CD4-positive, alpha-beta T cell treated with Interleukin-15 for 4 hours (primary cell): ENCODE measurements at regions not wholly inside any gene's neighbourhood (a gene's known extent, or its start where the extent isn't known, plus 50 kb on each side); places are given as distances from the start of the nearest gene placed in this dataset.

Experiments used
- DNase-seq: peaks from one replicate; pipeline ENCODE4 v3.0.0-alpha.2; 2020; ENCODE audit warnings: low spot score

DNA sequence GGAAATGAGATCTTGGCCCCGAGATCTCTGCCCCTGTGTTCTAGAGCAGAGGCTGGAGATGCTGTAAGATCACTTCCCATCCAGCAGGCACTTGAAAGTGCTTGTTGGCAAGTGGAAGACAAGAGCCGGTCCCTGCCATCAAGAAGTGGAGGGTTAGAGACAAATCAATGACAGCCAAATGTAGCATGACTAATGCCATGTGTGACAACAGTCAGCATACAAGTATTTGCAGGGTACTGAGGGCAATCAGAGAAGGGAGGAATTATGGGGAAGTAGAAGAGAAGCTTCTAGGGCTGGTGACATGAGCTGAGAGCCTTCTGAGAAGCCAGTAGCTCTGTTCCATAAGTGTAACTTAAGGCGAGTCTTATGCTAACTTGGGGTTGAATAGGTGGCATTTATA is 58.6 kb downstream of the TMEM17 start:
- DNase-seq: no peak

DNA sequence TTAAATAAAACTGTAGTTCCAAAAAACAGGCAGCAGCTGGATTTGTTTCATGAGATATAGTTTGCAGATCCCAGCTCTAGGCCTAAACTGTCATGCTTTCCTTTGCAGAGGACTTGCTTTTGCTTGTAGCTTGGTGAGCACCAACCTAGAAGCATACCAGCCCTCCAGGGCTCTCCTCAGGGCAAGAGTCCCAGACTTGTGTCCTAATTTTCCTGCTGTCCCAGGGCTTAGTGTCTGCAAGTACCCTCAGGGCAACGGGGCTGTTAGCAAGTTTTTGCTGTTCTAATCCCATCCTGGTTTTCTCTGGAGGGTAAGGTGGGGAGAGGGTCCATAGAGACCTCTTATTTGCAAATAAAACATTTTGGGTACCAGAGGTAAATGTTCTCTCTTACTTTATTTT is 59.5 kb downstream of the TMEM17 start:
- no peak for DNase-seq

GRCh38 chr2:62443886-62444285 is 62.1 kb downstream of the TMEM17 start:
- DNase-seq: no peak

- DNase-seq: no peak
Observed at GRCh38 chr2:62443471-62443870, 62.5 kb downstream of the TMEM17 start.

- no peak for DNase-seq
Observed at GRCh38 chr2:62441824-62442223, 64.2 kb downstream of the TMEM17 start.

DNA sequence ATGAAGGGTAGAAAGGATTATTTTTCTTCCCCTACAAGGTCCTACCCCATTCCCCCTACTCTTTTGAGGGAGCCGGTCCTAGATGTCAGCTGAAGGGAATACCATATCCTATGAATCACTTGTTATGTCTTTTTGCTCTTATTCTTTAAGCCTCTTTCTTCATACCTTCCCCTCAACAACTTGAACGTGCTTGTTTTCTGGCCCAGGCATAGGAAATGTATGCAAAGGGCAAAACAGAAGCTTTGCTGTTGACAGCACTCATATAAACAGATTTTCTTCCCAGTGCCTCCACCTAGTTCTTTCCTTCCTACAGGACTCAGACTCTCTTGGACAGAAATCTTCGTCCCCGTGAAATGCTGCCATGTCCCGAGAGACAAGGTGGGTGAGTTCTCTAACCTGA is 64.6 kb downstream of the TMEM17 start:
- no peak for DNase-seq

- DNase-seq: no peak
Observed at GRCh38 chr2:62440281-62440946, 65.6 kb downstream of the TMEM17 start.

DNA sequence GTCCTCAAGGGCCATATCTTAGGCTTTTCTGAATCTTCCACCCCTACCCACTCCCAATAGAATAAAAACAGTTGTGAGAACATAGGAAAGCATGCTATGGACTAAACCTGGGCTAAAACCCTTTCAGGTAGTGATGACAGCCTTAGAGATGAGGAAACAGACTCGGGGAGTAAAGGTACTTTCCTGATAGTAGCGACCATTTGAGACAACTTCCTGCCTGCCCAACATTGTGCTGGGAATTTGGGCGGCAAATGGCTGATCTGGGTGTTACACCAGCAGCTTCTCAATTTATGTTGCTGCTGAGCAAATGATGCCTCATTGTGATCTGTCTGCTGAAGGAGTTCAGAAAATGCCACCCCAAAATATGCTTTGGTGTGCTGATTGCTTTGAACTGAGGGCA is 66.6 kb downstream of the TMEM17 start:
- no peak for DNase-seq

DNA sequence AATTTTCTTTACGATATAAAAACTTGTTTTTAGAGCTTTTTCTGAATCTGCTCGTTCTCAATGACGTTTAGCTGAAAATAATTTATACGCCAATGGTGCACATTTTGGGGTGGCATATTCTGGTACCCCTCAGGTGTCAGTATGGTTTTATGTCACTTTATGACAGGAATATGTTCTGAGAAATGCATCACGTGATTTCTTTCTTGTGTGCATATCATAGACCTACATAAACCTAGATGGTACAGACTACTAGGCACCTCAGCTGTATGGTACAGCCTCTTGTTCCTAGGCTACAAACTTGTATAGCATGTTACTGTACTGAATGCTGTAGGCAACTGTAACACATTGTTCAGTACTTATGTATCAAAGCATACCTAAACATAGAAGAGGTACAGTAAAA is 68.2 kb downstream of the TMEM17 start:
- DNase-seq: no peak

GRCh38 chr2:62435720-62436119 is 70.3 kb downstream of the TMEM17 start:
- DNase-seq: no peak

DNA sequence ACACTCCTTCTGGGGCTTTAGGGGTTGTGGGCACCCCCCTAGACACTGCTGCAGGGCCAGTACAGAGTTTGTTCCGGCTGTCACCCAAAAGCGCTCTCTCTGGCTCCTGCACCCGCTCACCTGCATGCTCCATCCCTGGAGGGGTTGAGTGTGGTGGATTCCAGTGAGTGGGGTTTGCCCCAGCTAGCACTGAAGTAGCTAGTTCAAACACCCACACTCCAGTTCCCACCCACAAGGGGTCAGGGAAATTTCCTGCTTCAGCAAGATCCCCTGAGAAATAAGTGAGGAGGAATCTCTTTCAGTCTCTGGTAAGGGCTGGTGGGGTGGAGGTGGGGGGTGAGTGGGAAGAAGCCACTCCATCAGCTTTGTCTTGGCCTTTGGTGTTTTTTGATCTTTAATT is 73.6 kb downstream of the TMEM17 start:
- DNase-seq: no peak

GRCh38 chr2:62431512-62431911 is 74.5 kb downstream of the TMEM17 start:
- no peak for DNase-seq

DNA sequence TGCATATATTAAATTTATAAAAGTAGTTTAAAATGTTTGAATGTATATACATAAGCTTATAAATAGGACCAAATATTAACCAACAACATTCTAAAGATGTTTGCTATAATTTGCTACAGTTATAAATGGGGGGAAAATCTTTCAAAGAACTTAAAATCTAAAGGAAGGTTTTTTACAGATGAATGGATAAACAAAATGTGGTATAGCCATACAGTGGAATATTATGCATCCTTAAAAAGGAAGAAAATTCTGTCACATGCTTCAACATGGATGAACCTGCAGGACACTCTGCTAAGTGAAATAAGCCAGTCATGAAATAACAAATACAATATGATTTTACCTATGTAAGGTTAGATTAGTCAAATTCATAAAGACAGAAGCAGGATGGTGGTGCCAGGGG is 75.8 kb downstream of the TMEM17 start:
- no peak for DNase-seq

GRCh38 chr2:62427146-62427545 is 78.8 kb downstream of the TMEM17 start:
- DNase-seq: no peak

GRCh38 chr2:62426154-62426912 is 79.7 kb downstream of the TMEM17 start:
- DNase-seq: no peak

DNA sequence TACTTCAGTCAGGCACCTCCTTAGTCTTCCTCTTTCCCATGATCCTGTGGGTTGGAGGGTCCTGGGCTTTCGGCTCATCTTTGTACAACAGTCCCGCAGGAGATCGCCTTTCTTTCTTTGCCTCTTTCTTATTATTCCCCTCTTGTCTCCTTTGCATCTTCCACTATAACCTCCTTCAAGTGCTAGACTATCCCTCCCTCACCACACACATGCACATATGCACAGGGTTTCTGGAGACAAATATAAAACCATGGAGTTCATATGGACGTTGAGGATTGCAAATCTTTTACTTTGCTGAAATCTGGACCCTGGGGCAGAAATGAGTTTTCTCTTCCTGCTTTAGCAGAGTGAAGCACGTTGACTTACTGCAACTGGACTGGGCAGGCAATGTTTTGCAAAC is 80.3 kb downstream of the TMEM17 start:
- no peak for DNase-seq

GRCh38 chr2:62424899-62425298 is 81.1 kb downstream of the TMEM17 start:
- no peak for DNase-seq

DNA sequence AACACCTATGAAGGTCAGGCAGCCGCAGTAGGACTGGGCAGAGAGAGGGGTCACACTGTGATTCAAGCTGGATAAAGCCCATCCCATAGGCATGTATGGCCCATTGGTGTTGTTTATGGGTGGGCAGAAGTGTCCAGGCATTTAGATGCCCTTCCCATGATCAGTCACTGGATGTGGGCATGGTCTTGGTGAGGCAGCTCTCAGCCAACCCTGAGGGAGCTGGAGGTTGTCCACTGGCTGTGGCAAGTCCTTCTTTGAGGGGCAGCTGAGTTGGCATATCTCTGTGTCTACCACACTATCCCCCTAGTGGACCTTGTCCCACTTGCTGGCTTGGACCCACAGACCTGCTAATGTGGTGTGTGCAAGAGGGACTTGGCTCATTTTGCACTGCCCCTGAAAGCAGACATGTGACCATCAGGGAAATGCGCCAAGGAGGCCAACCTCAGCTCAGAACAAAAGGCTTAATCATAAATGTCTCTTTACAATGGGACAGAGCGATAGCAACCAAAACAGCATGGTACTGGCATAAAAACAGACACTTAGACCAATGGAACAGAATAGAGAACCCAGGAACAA is 82.0 kb downstream of the TMEM17 start:
- no peak for DNase-seq

DNA sequence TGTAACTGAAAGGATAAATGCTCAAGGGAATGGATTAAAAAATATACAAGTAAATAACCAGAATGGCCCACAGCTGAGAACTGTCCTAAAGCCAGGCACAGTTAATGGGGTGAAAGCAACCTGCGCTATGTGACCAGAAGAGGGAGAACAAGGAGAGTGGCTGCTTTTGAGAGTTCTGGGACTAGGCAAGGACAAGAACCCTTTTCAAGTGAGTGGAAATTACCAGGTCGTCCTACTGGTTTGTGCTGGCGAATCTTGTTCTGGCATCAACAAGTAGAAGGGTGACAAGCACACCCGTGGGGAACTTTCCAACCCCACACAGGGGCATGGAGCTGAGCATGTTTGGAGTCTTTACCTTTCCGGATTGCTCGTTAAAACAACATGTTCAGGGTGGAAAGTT is 82.8 kb downstream of the TMEM17 start:
- no peak for DNase-seq

DNA sequence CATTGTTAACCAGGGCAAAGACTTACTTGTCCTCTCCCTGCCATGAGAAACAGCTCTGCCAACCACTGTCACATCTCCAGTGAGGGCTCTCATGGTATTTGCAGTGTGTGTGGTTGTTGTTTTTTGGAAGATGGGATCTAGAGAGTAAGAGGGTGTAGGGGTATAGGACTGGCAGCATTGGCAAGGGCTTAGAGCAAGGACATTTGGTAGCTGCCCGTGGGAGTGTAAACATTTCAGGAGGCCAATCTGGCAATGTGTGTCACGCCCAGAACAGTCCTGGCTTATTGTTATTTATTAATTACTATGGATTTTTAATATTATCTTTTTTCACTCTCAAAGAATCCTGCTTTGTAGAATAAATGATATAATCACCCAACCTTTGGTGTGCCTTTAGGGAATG is 90.5 kb downstream of the TMEM17 start:
- no peak for DNase-seq

GRCh38 chr2:62415019-62415431 is 91.0 kb downstream of the TMEM17 start:
- DNase-seq: no peak

DNA sequence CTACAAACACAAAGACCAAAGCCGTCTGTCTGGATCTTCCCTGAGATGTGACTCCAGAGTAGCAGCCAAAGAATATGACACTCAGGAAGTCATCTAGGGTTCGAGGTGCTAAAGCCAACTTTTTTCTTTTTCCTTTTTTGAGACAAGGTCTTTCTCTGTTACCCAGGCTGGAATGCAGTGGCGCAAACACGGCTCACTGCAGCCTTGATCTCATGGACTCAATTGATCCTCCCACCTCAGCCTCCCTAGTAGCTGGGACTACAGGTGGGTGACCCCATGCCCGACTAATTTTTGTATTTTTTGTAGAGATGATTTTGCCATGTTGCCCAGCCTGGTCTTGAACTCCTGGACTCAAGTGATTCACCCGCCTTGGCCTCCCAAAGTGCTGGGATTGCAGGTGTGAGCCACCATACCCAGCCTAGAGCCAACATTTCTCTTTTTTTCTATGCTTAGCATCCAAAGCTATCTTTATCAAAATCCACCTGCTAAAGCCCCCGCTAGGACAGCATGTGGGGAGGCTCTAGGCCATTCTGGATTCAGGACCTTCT is 92.8 kb downstream of the TMEM17 start:
- DNase-seq: no peak

DNA sequence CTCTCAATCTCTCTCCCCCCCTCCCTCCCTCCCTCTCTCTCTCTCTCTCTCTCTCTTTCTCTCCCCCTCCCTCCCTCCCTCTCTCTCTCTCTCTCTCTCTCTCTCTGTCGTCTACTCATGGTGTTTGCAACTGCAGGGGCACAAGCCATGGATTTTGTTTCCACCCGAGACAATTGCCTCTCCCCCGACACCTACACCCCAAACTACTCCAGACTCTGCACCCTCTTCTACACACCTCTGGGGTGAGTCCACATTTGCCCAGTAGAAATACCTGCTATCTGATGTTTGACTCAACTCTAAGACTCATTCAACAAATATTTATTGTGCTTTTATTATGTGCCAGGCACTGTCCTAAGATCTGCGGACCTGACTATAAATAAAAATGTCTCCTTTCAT is 93.7 kb downstream of the TMEM17 start:
- peak; percentile 1 for DNase-seq
